Putamen (tissue), 1 donor: ENCODE measurements at regions not wholly inside any gene's neighbourhood (a gene's known extent, or its start where the extent isn't known, plus 50 kb on each side); places are given as distances from the start of the nearest gene placed in this dataset.
"Not testable (repeated sequence)": the region's sequence is repeated elsewhere in the genome, so short reads cannot be mapped to it uniquely, and the experiment has no call there.

ENCODE experiments used
- DNase-seq: peaks from one replicate; pipeline ENCODE4 v3.0.0-alpha.2; 2016; ENCODE audit warnings: low spot score

DNA sequence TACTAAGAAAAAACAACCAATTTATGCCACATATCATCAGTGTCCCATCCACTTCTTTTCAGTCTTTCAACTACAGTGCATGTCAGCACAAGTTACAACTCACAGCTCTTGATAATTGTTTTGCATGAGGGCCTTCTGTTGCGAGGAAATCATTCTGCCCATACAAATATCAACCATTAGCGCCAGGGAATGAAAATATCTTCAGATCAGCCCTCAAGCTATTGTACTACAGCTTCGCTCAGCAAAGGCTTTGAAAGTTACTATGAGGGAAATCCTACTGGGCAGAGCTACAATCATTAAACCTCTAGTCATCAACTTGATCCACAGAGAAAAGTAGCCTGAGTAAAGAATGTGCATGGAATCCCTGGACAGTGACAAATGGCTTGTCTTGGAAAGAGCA is 1023.6 kb upstream of the HS3ST1 start:
- DNase-seq, result no peak

- DNase-seq, result no peak
These were observed 1018.8 kb upstream of the HS3ST1 start for GRCh38 chr4:12447451-12447850.

- no peak for DNase-seq
These were observed 1018.0 kb upstream of the HS3ST1 start for GRCh38 chr4:12446657-12447185.

GRCh38 chr4:12446256-12446655 is 1017.6 kb upstream of the HS3ST1 start:
- DNase-seq, result no peak

DNA sequence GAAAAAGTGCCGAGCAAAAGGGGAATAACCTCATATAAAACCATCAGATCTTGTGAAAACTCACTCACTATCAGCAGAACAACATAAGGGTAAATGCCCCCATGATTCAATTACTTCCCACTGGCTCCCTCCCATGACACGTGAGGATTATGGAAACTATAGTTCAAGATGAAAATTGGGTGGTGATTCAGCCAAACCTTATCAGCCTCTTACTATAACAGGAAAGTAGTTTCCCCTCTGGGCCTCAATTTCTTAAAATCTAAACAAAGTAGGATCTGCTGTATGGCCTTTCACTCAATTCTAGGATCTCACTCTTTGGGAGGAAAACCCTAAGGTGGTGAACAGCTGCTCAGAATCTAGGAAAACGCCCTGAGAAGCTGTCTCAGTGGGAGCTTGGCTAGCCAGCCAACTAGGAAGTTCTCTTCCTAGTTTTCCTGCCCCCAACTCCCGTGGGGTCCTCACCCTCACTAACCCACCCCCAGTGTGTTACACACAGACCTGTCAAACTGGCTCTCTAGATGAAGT is 1017.1 kb upstream of the HS3ST1 start:
- no peak for DNase-seq

- no peak for DNase-seq
These were observed 1011.1 kb upstream of the HS3ST1 start for GRCh38 chr4:12439633-12440305.

DNA sequence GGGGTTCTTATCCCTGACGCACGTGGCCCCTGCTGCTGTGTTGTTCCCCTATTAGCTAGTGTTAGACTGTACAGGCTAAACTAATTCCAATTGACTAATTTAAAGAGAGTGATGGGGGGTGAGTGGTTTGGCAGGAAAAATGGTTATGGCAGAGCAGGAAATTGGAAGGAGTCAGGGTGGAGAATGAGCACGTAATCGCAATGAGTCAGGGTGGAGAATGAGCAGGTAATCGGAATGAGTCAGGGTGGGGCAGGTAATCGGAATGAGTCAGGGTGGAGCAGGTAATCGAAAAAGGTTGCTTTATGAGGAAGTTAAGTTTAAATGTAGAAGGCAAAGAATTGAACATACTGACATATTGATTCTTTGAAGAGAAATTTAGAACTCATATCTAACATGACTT is 1002.6 kb upstream of the HS3ST1 start:
- DNase-seq, result not testable (repeated sequence)

DNA sequence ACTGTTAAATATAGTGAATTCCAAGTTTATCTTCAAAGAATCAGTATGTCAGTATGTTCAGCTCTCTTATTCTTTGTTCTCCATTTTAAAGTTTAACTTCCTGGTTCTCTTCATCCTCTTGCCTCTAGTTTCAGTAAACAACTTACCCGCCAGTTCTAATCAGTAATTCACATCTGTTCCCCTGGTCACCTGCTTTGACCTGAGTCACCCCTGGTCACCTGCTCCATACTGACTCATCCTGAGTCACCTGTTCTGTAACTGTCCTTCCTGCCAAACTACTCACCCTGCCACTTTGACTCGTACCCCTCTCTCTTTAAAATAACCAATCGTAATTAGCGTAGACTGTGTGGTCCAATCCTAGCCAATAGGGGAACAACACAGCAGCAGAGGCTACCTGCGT is 992.7 kb upstream of the HS3ST1 start:
- DNase-seq, result no peak

GRCh38 chr4:12416755-12417154 is 988.1 kb upstream of the HS3ST1 start:
- DNase-seq, result no peak

DNA sequence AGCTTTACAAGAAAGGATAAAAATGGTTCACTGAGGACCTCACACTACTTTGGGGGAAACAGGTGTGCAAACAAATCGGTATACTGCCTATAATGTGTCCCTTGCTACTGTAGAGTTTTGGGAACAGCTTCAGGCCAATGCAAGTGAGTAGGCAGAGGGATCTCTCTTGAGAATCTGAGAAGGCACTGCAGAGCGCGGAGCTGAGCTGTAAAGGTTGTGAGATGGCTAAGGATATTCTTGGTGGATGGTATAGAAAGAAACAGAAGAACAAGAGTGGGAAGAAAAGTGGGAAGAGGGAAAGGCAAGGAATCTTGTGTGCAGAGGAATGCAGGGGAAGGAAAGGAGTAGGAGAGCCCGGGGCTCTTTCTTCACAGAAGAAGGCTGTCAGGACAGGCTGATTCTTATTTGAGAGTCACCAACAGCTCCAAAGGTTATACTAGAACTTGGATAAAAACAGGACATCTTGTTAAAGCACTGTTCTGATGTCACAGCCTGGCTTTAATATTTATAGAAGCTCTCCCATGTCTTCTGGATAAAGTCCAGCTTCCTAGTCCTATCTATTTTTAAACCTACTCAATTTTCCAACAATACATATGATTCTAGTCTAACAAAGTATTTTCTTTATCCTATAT is 985.6 kb upstream of the HS3ST1 start:
- DNase-seq, result no peak

DNA sequence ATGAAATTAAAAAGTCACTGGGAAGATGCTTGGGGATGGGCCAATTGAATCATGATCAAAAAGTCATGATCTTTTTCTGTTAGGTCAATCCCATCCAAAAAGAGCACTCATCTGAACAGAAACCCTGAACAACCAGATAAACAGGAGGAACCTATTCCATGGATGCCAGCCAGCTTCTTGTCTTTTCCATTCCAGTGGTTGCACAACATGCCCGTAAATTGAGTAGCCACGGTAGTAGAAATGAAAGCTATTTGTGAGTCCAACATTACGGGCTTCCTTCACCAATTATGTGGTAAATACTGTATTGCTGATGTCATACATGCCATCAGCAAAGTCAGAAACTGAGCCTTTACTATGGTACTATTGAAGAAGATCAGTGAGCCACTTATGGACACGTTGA is 982.4 kb upstream of the HS3ST1 start:
- DNase-seq, result no peak

DNA sequence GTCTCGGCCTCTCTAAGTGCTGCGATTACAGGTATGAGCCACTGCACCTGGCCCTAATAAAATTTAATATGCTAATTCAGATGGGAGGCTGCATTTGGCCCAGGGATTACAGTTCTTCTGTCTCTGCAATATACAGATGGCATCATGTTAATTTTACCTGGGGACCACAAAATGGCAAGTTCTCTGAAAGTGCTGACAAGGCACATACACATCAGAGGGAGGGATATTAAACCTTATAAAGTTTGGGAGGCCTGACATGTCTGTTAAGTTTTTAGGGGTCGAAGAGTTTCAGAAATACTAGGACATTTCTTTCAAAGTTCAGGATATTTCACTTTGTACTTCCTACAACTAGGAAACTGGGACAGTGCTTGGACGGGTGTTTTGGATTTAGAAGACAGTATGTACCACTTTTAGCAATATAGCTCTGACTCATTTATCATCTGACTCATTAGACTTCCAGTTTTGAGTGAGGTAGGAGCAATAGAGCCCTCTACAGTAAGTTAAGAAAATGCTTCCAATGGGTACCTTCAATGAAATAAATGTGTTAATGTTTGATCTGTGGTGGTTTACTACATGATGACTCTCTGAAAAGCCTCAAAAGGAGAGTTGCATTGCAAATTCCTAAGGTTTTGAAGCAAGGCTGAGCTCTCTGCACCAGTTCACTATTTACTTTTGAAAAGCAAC is 981.0 kb upstream of the HS3ST1 start:
- peak; percentile 19 for DNase-seq

GRCh38 chr4:12408364-12408763 is 979.7 kb upstream of the HS3ST1 start:
- no peak for DNase-seq

- DNase-seq, result no peak
These were observed 974.5 kb upstream of the HS3ST1 start for GRCh38 chr4:12403175-12403574.

GRCh38 chr4:12399781-12400180 is 971.1 kb upstream of the HS3ST1 start:
- DNase-seq, result no peak

DNA sequence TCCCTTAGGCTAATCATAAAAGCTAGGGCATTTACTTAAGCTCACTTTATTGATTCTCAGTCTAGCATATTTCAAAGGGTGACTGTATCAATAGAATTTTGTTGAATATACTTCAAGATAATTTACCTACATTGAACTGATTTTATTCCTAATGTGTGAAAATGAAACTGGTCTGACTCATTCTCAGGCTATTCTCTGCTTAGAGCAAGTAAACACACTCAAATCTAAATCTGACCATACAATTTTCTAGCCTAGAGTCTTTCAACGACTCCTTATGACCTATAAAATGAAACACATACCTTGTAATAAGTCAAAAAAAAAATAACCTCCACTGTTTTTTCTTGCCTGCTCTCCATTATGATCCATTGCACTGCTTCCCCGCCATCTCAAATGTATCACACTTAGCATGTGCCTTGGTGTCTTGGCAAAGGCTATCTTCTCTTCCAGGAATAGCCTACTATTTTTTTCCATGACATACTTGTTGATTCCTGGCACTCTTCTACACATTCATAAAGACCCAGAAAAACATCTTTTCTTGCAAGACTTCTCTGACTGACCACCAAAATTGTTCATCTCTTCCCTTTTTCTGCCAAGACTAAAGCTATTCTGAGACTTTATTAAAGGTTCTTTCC is 965.1 kb upstream of the HS3ST1 start:
- no peak for DNase-seq

DNA sequence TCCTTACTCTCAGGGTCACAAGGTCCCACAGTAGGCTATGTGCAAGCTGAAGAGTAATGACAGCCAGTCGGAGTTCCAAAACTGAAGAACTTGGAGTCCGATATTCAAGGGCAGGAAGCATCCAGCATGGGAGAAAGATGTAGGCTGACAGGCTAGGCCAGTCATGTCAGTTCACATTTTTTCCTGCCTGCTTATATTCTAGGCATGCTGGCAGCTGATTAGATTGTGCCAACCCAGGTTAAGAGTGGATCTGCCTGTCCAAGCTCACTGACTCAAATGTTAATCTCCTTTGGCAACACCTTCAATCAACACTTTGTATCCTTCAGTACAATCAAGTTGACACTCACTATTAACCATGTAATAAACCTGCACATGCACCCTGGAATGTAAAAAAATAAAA is 960.9 kb upstream of the HS3ST1 start:
- DNase-seq, result no peak

- no peak for DNase-seq
These were observed 953.9 kb upstream of the HS3ST1 start for GRCh38 chr4:12382567-12382966.

GRCh38 chr4:12379191-12379590 is 950.5 kb upstream of the HS3ST1 start:
- DNase-seq, result no peak

DNA sequence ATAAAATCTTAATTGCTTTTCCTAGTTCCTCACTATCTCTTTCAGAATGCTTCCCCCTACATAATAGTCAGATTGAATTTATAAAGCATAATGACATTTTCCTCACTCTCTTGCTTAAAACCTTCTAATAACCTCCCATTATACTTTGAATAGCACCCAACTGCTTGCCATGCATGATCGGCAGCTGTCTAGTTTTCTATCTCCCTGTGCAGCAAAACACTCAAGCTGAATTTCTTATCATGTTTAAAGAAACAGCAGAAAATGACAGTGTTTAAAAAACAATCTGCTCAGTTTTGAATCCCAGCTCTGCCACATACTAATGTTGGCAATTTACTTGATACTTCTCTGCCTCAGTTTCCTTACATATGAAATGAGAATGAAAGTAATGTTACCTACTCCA is 947.1 kb upstream of the HS3ST1 start:
- DNase-seq, result no peak

GRCh38 chr4:12365869-12366268 is 937.2 kb upstream of the HS3ST1 start:
- DNase-seq, result not testable (repeated sequence)

DNA sequence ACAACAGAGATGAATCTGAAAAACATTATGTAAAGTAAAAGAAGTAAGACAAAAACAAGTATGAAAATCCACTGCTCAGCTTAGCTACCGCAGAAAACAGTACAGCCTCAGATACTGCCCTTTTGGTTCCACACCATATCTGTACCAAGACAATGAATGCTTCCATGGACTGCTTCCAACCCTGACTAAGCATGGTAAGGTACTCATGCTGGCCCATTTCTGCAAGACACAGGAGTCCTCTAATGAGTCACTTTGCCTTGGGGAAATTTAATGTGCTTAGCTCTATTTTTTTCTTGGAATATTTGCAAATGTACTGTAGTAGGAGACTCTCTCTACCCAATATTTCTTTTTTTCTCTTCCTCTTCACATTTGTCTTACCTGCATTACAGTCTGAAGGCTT is 931.7 kb upstream of the HS3ST1 start:
- no peak for DNase-seq

- DNase-seq, result no peak
These were observed 930.7 kb upstream of the HS3ST1 start for GRCh38 chr4:12359420-12359819.
